Astrocyte of the cerebellum (primary cell): ENCODE measurements at regions not wholly inside any gene's neighbourhood (a gene's known extent, or its start where the extent isn't known, plus 50 kb on each side); places are given as distances from the start of the nearest gene placed in this dataset.
A peak's percentile ranks its signal among the peaks of the same experiment; 100 is the strongest.

Source experiments
- DNase-seq: peaks from one replicate; pipeline ENCODE4 v3.0.0-alpha.2; 2011; ENCODE audit warnings: low read depth
- H3K4me3 ChIP-seq: 2 replicates; pipeline ENCODE4 v1.5.1; 2011; ENCODE audit warnings: mild to moderate bottlenecking, low read depth, low read length, moderate library complexity
- CTCF ChIP-seq: IDR thresholded peaks from 2 replicates; pipeline ENCODE4 v1.5.1; 2012; ENCODE audit warnings: low read length, low read depth, moderate library complexity, mild to moderate bottlenecking; ENCODE audit errors: missing control alignments
- in situ Hi-C: cut with HindIII; loops from 2 replicates; pipeline ENCODE4 v1.10.0; 2017; ENCODE audit warnings: low sequenced_read_pairs

- DNase-seq: no peak
- no peak overlapping the region for H3K4me3 ChIP-seq
- no peak for TF ChIP-seq CTCF
- in situ Hi-C loops: no loop called here
Measured at GRCh38 chr5:26572480-26572879, 465.9 kb downstream of the CDH9 start.

GRCh38 chr5:26569929-26570258, 468.5 kb downstream of the CDH9 start:
- no peak for TF ChIP-seq CTCF
- in situ Hi-C loops: no loop called here
- no peak overlapping the region for H3K4me3 ChIP-seq
- DNase-seq: no peak

- no peak for DNase-seq
- no peak for TF ChIP-seq CTCF
- H3K4me3 ChIP-seq: no peak overlapping the region
- in situ Hi-C loops: no loop called here
Measured at GRCh38 chr5:26569241-26569928, 469.0 kb downstream of the CDH9 start.

DNA sequence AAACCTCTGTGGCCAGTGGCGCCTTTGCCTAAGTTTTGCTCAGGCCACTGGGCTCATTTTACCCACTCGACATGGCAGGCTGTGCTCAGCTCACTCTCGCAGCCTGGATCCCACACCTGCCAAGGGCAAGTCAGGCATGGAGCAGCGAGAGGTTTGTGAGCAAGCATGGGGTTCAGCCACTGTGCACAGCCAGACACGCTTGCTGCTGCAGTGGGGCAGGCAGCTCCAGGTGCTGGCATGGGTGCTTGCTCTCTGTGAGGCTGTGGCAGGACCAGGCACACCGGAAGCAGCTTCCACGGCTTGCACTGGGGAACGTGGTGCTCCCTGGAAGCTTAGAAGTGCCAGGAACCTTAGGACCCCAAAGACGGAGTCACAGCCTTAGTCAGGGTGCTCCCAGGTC, 470.1 kb downstream of the CDH9 start:
- no peak overlapping the region for H3K4me3 ChIP-seq
- in situ Hi-C loops: no loop called here
- DNase-seq: no peak
- no peak for TF ChIP-seq CTCF

DNA sequence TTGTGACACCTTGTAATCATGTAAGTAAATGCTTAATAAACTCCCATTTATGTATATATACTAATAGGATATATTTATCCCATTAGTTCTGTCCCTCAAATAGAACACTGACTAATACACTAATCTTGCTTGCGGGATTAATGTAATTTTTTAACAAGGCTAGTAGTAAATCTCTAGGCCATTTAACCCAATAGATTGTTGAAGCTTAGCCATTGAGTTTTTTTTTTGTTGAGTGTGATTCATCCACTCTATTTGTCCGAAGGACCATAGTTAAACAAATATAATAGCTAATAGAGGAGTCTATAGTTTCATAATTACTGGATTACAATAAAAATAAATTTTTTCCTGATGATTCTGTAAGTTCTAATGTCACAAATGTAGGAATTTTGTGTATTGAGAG, 474.4 kb downstream of the CDH9 start:
- DNase-seq: no peak
- in situ Hi-C loops: no loop called here
- H3K4me3 ChIP-seq: no peak overlapping the region
- no peak for TF ChIP-seq CTCF

- TF ChIP-seq CTCF: no peak
- peak; percentile 95 for DNase-seq
- in situ Hi-C loops: no loop called here
- no peak overlapping the region for H3K4me3 ChIP-seq
Measured at GRCh38 chr5:26553079-26553478, 485.3 kb downstream of the CDH9 start.
